ENCODE measurements at regions not wholly inside any gene's neighbourhood (a gene's known extent, or its start where the extent isn't known, plus 50 kb on each side); places are given as distances from the start of the nearest gene placed in this dataset.

GRCh38 chr2:140063356-140063755 lies 1283.2 kb upstream of the NXPH2 start (continued):
- TF ChIP-seq ZNF655 (CRISPR knock-in tag; IDR thresholded peaks at IDR 0.05) = no peak
- TF ChIP-seq THAP12 (CRISPR knock-in tag; IDR thresholded peaks at IDR 0.05) = no peak
- TF ChIP-seq FOXJ3 (CRISPR knock-in tag; IDR thresholded peaks at IDR 0.05) = no peak
- no peak for TF ChIP-seq GTF2F1 (IDR thresholded peaks at IDR 0.05; ENCODE audit: low read depth, low read length)
- no peak for TF ChIP-seq ZBTB40 (IDR thresholded peaks at IDR 0.05)
- no peak for TF ChIP-seq ZBTB40 (CRISPR knock-in tag; IDR thresholded peaks at IDR 0.05)
- TF ChIP-seq HNRNPH1 (optimal IDR thresholded peaks at IDR 0.05; ENCODE audit: low read depth, low read length) = no peak
- no peak for TF ChIP-seq BCLAF1 (IDR thresholded peaks at IDR 0.05; ENCODE audit: borderline replicate concordance in 1 of 2, control insufficient read depth in 1 of 2, low read depth in 2 of 2, low read length in 1 of 2)
- no peak for TF ChIP-seq MECOM (CRISPR knock-in tag; IDR thresholded peaks at IDR 0.05)
- TF ChIP-seq ETV6 (IDR thresholded peaks at IDR 0.05; ENCODE audit: borderline replicate concordance in 1 of 2, low read depth in 2 of 2, low read length in 1 of 2) = no peak
- TF ChIP-seq ETV6 (CRISPR knock-in tag; IDR thresholded peaks at IDR 0.05; ENCODE audit: borderline replicate concordance) = no peak
- no peak for TF ChIP-seq SIRT6 (IDR thresholded peaks at IDR 0.05; ENCODE audit: low read depth, low read length)
